RPMI7951 (cell line): ENCODE measurements at regions not wholly inside any gene's neighbourhood (a gene's known extent, or its start where the extent isn't known, plus 50 kb on each side); places are given as distances from the start of the nearest gene placed in this dataset.

Experiments
- DNase-seq: peaks from one replicate; pipeline ENCODE4 v3.0.0-alpha.2; 2012; ENCODE audit warnings: low read depth

DNA sequence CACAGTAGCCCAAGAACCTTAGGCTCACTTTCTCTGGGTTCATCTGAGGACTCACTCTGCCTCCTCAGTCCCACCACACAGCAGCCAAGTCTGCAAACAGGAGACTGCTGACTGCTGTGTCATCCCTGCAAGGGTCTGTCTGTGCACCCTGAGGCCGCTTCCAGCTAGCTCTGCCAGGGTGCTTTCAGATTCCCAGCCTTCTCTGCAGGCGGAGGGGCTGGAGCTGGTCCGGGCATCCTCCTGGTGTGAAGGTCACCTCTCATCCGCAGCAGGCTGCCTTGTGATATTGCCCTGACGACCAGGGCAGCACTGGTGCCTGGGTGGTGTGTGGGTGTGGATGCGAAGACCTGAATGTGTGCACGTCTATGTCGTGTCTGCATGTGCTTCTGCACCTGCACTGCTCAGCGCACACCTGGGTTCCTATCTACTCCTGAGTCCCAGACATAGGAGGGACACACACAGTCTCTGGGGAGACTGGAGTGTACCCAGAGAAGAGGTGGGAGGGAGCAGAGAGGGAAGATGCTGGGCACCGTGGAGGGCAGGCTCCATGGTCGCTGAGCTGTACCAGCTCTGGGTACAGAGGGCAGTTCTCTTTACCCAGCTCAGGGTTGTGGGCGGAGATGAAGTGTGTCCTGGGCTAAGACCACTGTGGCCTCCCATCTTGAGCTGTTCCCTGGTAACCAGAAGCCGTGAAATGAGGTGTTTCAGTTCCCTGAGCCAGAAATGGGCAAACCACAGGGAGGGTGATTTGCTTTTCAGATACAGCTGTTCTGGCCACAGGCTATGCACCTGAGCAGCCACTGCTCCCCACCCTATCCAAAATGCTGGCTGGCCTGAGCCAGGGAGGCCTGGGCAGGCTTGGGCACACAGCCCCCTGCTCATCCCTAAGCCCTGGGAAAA is 160.9 kb upstream of the CSF3R start:
- DNase-seq: no peak

DNA sequence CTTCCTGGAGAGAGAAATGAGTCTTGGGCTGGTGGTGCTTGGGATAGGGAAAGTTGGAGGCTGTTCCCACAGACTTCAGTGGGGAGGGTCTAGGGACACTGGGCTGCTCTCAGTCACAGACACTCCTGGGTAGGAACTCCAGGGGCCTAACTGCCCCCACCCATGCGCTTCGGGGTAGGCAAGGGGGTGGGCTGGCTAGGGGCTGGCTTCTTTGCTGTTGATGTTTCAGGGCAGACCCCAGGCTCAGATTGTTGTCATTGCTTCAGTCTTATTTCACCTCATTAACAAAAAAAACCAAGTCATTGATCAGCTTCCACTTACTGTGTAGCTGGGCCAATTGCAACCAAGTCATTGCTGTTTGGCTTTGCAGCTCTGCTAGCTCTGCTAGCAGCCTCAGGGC is 160.1 kb upstream of the CSF3R start:
- DNase-seq: no peak

DNA sequence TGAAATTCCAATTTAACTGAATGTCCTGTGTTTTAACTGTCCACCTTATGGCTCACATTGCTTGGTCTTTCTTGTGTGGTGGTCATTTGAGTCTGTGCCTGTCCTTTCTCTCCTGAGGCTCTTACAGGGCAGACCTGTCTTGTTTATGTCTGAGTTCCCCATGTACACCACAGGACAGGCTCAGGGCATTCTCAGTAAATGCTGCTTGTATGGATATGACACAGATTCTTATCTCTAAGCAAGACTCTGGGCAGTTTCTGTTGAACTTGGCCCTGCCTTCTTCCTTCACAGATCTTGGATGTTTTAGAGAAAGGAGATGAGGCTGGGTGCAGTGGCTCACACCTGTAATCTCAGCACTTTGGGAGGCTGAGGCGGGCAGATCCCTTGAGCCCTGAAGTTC is 159.1 kb upstream of the CSF3R start:
- DNase-seq: no peak

DNA sequence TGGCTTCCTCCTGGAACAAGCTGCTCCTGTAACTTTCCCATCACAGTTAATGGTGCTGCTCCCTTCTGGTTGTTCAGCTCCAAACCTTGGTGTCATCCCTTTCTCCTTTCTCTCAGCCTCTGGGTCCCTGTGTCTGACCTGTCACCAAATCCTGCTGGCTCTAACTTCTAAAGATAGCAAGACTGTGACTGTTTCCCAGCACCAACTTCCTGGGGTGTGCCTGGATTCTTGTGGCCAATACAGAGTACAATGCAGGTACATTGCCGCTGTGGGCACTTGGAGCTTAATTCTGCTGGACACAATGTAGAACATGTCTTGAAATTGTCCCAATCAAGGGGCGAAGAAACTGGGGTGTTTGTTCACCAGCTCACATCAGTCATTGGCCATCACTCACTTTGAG is 156.7 kb upstream of the CSF3R start:
- no peak for DNase-seq

DNA sequence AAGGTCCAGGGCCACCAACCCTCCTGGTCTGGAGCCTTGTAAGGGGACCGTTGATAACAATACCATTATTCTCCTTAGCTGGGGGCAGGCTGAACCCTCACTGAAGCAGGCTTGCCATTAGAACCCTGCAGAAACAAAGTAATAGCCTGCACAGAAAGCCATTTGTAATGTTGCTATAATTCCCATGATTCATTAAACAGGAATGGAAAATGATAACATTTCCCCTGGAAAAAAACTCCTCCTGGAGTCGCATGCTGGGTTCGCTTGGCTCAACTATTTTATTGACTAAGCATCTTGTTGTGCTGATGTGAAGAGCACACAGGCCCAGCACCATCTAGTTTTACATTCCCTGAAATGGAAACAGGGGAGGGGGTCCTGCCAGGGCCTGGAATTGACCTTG is 155.6 kb upstream of the CSF3R start:
- DNase-seq: no peak

DNA sequence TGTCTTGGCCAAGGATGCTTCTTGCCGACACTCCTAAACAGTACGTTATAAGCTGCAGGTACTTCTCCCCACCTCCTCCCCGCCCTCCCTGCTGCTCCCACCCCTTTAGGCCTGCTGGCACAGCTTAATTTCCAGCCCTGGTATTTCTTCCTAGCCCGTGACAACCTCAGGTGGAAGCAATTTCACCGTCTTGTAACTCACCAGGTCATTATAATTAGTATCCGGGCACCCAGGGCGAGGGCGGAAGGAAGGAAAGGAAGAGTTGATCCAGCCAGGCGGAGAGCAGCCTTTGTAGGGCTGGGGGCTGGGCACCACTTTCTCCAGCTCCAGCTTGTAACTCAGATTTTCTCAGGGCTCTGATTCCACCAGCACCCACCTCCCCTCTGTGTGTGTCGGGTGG is 153.5 kb upstream of the CSF3R start:
- no peak for DNase-seq

DNA sequence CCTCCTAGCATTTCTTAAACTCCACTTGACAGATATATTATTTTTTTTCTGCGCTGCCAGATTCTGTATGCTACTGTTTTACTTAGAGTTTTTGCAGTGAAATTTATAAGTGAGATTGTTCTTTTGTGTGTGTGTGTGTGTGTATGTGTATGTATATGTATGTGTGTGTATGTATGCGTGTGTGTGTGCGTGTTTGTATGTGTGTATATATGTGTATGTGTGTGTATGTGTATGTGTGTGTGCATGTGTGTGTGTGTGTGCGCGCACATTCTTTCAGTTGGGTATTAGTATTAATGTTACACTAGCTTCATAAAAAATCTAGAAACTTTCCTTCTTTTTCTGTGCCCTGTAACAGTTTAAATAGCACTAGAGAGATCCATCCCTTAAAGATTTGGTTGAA is 152.6 kb upstream of the CSF3R start:
- no peak for DNase-seq

DNA sequence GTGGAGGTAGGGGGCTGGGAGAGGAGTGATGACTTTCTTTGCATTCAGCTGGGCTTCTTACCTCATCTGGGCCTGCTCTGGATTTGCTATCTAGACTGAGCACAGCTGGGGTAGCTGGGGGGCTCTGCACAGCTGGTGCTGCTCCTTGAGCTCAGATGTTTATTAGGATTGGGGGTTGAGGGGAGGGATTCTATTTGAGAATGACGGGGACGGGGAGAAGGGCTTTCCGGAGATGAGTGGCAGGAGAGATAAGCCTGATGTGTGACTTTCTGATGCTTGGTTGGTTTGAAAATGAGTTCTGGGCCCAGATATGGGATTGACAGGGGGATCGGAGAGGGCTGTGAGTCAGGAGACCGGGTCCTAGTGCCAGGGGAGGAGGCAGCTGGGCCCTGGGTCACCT is 146.1 kb upstream of the CSF3R start:
- DNase-seq: no peak

DNA sequence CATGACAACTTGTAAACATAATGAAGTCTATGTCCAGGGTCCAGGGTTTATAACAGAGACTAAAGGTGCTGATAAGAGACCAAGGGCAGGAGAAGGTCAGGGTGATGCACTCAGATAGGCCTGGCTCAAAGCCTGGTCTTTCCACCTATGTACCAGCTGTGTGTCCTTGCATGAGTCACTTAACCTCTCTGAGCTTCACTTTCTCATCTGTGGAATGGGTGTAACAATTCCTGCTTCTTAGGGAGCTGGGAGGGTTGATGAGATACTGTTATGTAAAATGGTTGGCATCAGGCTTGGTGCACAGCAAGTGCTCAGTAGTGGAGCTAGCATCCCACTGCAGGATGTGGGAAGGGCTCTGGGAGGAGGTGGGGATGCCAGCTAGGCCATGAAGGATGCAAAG is 143.7 kb upstream of the CSF3R start:
- DNase-seq: no peak

DNA sequence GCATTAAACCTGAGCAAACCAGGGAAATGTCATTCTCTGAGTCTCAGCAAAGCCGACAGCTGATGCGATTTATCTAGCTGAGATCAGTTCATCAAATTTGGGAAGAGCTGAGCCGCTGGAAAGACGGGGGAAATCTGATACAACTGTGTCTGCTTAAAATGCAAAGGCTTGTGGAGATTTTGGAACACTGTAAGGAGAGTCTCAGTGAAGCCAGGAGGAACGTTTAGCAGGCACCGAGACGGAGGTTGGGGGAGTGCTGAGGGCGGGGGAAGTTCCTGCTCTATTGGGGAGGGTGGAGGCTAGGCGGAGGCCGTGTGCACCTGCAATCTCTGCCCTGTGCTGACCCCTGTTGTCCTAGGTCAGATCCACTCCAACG is 143.2 kb upstream of the CSF3R start:
- no peak for DNase-seq

DNA sequence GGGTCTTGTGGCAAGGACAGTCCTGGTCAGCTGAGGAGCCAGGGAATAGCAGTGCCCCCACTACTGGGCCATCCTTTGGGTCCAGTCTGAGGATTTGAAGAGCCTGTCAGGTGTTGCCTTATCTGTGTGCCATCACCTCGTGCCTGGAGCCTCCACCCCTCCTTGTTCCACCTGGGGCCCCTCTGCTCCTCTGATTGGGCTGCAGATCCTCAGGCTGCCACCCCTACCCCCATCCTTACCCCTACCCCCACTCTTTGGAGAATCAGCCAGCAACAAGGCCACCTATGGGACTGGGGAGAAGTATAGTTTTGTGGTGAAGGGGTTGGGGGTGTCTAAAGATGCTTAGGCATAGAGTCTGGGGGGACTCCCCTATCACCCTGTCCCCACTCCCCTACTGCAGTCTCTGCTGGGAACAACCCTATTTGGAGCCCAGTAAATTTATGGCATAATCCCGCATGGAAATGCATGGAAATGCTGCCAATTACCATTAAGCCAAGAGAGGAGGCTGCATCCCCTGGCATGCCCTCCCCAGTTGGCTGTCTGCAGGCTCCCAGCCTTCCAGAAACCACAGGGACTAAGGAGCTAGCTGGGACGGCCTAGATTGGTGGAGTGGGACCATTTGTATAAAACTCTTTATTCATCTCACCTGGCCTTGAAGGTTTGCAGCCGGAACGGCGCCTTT is 142.7 kb upstream of the CSF3R start:
- no peak for DNase-seq

DNA sequence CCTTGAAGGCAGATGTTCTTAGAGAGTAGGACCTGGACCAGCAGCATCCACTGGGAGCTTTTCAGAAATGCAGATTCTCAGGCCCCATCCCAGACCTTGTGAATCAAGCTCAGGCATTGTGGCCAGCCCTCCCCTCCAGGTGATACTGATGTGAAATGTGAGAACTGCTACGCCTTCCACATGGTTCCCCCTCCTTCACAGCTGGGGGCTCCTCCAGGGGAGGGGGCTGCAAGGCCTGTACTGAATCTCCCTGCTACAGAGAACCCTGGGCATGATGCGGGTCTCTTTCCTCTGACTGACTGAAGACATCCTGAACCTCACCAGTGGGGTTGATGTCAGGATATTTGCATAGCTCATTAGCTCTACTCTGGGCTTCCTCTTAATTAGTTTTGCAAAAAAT is 141.8 kb upstream of the CSF3R start:
- DNase-seq: no peak

DNA sequence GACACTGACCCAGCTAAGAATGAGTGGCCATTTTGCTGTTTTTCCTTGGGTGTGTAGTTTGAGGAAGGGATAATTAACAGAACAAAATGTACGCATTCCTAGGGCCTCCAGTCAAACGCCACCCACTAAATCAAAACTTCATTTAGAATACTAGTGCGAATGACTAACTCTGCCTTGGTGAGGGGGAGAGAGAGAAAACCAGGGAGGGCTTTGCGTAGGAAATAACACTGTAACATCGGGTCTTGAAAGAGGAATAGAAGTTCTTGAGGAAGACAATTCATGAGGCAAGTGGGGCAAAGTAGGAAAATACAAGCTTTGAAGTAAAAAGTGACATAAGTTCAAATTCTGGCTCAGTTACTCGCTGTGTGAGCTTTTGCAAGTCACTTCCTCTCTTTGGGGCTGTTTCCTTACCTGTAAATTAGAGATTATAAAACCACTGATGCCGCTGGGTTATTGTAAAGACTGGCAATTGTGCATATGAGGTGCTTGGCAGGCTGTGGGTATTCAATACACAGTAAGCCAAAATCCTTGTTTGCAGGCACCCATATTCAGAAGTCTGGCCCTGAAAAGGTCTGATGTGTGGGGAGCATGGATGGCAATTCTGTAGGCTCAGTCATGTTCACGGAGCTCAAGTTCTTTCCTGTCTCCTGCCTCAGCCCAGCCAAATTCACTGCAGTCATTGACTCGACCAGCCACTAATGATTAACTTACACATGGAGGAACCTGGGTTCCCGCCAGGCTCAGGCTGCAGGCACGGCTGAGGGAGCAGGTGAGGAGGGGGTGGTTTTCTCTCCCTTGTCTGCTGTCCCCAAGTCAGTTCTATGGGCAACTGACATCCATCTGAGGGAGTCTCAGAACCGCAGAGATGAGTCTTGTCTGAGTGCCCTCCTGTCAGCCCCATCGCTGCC is 140.3 kb upstream of the CSF3R start:
- DNase-seq: no peak

DNA sequence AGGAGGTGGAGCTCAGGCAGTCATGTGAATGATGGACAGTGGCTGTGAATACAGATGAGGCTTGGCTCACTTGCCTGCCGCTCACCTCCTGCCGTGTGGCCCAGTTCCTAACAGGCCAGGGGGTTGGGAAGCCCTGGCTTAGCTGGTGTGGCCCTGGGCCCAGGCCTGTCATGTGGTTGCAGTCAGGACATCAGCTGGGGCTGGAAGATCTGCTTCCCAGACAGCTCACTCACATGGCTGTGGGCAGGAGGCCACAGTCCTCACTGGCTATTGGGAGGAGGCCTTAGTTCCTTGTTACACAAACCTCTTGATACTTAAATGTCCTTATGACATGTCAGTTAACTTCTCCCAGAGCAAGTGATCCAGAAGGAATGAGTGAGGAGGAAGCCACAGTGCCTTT is 138.8 kb upstream of the CSF3R start:
- DNase-seq: no peak

DNA sequence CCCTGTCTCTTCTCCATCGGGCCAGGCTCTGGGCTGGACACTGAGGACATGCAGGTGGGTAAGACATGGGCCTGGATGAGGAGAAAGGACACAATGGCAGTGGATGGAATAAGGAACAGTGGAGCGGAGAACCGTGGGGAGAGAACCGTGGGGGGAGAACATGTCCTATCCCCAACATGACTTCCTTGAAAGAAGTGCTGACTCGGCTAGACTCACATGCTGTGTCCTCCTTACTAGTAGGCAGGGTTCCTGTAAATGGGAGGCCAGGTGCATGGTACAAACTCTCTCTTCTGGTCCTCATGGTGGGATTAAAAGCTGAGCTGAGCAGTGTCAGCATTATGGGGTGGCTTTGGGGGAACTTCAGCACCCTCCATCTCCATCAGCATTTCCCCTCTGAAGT is 137.4 kb upstream of the CSF3R start:
- DNase-seq: no peak

DNA sequence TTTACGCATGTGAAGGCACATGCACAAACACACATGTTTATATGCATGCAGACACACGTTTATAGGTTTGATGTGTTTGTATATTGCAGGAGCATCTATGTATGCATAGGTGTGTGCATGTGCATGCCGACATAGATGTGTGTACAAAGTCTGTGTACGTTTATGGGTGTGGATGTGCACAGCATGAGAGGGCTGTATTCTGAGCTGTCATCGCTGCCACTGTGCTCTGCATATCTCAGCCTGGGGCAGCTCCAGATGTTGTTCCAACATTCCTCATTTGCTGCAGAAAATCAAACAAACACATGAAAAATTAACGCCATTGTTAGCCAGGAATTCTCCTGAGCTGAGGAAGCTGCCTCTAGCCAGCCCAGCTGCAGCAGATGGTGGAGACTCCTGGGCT is 132.3 kb upstream of the CSF3R start:
- DNase-seq: no peak

DNA sequence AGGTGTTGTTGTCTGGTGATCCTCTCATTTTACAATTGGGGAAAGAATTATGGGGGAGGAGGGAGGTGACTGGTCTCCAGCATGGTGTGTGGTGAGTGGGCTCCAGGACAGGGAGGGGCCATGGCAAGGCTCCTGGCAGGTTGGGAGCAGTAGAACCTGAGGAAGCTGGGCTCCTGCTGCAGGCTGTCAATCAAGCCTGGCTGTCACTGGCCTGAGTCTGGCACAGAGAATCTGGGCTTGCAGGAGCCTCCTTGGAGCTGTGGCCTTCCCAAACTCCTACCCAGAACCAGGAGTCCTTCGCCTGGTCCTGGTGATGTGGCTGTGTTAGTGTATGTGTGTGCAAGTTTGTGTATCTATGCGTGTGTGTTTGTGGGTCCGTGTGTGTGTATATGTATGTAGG is 131.9 kb upstream of the CSF3R start:
- no peak for DNase-seq

DNA sequence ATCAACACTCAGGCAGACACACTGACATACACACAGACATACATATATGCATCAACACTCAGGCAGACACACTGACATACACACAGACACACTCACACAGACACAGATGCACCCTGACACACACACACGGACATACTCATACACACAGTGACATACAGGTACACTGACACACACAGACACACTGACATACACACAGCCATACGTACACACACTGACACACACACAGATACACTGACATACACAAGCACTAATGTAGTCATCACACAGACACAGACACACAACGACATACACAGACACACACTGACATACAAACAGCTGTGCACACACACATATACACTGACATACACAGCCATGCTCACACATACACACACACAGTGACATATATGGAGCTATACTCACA is 131.0 kb upstream of the CSF3R start:
- no peak for DNase-seq

DNA sequence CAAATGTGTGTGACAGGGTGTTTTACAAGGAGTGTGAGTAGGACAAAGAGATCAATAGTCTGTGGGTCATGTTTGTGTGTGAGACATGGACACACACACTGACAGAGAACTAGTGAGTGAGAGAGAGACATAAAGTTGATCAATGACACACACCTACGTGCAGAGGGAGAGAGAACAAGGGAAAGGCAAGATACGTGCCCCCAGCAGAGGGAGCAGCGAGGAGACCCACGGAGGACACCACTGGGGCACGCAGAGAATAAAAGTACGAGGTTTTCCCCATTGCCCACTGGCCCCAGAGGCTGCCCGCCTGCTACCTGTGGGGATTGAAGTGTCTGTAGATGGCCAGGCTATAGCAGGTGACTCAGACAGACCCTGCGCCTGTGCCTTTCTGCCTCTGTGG is 130.2 kb upstream of the CSF3R start:
- no peak for DNase-seq

DNA sequence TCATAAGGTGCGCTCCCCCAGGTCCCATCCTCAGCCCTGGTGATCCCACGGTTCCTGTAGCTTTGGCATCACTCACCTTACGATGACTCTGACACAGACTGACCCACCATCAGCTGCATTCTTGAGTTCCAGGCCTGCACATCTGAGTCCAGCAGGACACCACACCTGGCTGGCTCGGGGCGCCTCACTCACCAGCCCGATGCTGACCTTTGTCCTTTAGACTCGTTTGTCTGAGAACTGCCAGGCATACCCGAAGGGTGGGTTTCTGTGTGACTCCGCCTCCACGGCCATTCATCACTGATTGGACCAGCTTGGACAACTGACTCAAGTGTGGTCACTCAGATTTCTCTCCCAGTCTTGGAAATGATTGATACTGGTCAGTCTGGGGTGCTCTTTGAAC is 129.4 kb upstream of the CSF3R start:
- DNase-seq: no peak

DNA sequence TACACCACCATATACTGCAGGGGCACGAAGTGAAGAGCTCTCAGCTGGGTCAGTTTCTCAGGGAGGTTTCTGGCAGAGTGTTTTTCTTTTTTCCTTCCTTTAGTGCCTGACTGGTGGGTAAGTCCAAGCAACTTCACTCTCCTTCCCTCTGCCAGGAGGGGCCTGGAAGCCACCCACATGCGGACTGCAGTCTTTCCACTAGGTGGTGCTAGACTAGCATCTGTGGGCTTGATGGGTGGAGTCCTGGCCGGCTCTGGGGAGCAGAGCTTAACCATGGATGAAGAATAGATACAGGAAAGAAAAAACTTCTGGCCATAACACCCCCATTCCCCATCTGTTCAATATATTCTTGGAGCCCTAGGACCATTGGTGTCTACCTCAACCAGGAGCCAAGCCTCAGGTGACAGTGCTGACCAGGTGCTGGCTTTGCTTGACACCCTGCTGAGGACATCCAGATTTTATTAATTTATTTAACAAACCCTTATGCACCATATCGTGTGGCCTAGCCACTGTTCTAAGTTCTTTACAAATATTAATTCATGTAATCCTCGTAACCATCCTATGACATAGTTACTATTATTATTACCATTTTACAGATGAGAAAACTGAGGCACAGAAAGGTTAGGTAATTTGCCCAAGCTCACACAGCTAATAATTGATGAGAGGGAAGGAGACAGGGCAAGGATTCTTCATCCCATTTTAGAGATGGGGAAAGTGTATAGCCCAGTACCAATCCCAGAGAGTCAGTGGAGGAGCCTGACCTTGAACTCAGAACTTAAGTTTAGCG is 126.7 kb upstream of the CSF3R start:
- DNase-seq: peak; percentile 49

DNA sequence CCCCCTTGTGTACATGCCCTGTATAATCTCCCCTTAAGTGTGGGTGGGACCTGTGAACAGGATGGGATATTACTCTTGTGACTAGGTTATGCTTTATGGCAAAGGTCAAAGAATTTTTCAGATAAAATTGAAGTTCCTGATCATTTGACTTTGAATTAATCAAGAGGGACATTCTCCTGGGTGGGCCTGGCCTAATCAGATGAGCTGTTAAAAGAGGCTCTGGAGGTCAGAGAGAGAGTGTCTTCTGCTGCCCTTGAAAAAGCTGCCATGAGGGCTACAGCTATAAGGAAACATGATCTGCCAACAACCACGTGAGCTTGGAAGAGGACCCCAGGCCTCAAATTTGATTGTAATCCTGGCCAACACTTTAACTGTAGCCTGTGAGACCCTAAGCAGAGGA is 125.6 kb upstream of the CSF3R start:
- no peak for DNase-seq
